EH (cell line): ENCODE measurements at regions not wholly inside any gene's neighbourhood (a gene's known extent, or its start where the extent isn't known, plus 50 kb on each side); places are given as distances from the start of the nearest gene placed in this dataset.
A peak's percentile ranks its signal among the peaks of the same experiment; 100 is the strongest.

Experiments
- DNase-seq: peaks from one replicate; pipeline ENCODE4 v3.0.0-alpha.2; 2015; ENCODE audit warnings: low read depth

DNA sequence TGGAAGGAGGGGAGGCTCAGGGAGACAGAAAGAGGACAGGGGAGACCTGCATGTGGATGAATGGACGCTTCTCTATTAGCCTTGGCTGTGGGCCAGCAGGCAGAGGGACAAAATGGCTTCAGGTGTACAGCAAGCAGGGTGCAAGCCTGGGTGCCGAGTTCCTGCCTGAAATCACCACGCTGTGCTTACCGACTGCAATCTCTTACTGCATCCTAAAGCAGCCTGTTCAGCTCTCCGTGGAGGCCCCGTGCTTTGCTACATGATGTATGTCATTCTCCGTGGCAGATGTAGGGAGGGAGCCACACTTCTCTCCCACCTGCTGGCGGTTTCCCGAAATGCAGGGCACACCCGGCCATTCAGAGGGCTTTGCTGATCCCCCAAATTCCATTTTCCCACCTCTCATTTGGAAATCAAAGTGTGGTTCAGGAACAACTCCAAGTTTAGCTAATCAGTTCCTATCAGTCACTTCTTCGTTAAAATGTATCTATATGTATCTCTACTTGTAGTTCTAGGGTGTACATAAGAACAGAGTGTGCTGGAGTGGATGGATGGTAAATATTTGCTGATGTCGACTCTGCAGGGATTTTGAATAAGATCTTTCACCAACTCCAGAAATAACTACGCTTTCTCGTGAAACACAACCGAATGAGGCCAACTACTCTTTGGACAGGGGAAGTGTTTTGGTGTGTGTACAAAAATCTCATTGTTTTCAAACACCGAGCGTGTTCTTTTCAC is 122.3 kb upstream of the BACE2 start:
- no peak for DNase-seq

DNA sequence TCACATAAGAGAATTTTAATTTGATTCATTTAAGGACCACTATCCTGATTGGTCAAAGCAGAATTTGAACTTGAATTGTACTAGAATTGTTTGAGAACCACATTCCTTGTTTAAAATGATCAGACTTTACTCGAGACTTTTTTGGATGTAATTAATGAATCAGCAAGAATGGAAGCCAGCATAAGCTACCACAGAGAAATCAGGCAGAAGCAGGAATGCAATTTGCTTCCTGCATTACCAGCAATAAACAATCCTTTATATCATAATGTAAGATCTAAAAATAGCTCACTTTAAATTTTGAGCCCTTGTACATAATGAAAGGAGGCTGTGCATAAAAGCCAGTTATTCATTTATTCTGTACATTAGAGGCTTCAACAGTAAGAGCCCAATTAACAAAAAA is 119.8 kb upstream of the BACE2 start:
- peak; percentile 55 for DNase-seq

DNA sequence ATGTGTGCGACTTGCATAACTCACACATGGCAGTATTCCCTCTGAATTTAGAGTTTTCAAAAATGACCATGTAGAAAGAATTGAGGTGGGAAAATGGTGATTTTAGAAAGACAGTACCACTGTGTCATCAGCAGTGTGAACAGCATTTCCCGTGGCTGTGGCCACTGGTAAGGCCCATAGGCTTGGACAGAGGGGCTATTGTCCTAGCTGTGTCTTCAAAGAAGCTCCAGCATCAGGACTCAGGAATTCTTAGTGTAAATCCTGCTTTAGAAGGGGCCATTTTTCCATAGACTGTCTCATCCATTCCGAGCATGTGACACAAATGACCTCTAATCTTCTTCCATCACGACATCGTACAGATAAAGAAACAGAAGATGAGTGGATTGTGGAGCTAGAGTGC is 119.3 kb upstream of the BACE2 start:
- DNase-seq = no peak

DNA sequence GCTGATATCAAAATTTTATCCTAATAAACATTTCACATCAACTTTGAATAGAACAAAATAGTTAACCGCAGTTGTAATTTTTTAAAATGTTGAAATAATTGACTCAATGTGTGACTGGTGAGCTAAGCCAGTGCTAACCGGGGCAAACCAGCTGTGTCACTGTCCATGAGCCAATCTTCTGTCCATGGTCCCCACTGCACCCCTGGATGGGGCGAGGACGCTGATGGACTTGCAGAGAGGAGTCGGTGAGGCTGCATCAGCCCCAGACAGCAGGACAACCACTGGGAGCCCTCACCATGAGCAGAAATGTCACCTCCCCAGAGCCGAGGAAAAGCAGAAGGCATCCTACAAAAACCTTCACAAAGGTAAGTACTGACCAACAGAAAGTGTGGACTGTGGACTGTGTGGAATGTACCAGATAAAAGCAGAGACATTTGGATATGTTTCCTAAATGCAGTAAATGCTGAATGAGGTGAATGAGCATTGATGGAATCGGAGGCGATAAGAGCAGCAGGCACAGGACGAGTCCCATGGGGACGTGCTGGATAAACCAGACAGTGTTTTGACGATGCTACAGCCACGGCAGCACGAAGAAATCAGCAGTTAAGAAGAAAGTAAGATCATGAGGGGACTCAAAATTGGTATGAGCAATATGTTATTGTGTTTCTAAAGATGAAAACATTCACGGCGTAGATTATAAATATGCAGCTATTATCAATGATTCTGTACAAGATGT is 115.0 kb upstream of the BACE2 start:
- DNase-seq = no peak

DNA sequence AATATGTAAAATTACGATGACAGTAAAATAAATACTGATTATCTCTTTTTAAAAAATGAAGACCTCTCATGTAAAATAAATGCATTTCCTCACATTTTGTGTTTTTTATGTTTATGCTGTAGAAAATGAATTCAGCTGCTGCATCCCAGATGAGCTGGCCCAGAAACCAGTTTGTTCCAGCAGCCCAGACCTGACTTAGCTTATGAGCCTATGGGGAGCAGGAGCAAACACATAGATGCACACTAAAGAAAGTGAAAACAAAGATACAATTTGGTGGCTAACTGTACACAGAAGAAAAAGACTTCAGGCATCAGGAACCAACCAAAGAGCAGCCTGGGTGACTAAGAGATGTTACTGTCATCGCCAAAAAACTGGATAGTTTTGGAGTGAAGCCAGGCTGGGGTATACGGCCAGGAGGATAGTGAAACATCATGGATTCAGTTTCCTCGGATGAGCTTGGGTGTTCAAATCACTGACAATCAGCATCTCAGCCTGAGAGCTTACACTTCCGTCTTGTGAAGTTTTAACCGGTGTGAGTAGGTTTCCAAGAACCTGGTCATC is 113.9 kb upstream of the BACE2 start:
- DNase-seq = peak; percentile 30

DNA sequence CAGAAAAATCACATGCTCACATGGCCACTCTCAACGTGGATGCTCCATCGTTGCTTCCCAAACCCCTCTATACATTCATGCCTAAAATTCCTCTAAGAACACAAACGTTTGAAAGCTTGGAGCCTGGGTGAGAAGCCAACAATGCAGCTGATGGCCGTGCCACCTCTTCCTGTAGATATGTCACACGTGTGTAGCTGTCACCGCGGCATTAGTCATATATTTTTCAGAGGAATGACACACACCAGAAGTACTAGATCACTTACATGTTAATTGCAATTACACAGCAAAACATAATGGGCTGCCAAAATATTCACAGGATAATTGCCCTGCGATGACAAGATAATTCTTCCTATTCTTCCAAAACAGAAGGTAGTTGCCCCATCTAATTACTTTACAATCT is 112.7 kb upstream of the BACE2 start:
- no peak for DNase-seq

DNA sequence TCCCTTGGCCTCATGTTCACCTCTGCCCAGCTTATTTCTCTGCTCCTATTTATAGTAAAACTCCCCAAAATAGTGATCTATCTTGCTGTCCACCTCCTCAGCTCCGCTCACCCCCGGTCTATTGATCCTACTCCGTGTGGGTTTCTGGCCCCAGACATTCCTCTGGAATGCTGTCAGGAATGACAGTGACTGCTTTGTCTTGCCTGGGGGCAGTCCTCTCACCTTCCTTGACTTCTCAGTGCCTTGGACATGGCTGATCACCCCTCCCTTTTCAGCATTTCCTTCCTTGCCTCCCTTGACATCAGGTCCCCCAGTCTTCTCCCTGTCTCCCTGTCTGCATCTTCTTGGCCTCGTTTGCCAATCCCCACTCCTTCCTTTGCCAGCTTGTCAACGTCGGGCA is 108.1 kb upstream of the BACE2 start:
- DNase-seq = peak; percentile 10

DNA sequence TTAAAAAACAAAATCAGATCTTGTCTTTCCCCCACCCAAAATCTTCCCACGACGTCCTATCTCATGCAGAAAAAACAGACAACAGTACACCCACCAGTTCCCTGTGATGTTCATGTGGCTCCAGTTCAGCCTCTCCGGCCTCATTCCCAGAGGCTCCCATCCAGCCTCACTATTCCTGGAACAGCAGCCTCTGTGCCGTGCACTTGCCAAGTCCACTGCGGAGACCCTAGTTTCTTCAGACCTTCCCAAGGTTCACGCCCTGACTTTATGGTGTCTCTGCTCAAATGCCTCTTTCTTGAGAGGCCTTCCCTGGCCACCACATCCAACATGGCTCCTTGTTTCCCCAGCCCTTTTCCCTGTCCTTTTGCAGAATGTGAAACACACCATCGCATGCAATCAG is 106.3 kb upstream of the BACE2 start:
- no peak for DNase-seq

DNA sequence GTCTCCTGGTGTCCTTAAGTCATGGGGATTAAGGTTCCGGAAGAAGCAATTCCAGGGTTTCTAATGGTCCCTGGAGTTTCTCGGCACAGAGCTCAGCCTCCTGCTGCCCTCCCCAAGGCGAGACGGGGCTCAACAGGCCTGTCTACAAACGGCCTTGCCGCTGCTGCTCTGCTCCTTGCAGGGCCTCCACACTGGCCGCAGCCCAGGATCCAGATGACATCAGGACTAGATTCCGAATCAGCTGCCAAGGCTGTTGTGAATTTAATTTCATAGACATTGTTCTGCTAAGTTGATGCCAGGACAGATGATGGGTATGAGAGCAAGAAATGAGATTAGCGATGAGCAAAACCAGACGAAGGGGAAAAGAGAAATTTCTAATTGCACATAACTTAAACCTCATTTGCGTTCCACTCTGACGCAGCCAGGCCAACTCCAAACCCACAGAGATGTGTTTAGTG is 103.6 kb upstream of the BACE2 start:
- DNase-seq = peak; percentile 19

DNA sequence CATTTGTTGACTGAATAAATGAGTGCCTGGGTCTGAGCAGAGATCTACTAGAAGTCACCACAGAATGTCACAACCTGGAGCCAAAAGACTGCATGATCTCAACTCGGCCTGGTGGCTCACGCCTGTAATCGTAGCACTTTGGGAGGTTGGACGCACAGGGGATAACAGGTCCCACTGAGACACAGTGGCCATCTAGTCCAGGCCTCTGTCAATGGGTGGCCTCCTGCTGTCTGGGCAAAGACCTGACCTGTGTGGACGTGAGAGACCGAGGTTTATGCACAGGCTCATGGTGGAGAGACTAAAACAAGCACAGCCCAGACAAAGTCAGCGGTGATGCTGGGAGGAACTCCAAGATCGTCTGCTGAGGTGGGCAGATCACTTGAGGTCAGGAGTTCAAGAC is 103.0 kb upstream of the BACE2 start:
- DNase-seq = no peak

DNA sequence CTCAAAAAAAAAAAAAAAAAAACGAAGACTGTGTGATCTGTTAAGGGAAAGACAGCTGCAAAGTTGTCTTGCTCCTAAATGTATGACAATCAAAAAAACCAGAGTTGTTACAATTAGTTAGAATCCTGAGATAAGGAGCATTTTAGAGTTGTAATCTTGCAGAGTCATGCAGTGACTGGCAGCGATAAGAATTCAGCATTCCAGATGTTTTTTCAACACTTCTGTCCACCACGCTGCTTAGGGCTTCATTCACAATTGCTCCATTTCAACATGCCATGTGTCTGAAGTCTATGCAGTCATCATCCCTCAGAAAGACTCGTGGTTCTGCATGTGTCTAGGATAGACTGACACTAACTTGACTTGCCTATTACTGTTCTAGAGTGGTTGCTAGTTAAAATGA is 102.4 kb upstream of the BACE2 start:
- peak; percentile 70 for DNase-seq

DNA sequence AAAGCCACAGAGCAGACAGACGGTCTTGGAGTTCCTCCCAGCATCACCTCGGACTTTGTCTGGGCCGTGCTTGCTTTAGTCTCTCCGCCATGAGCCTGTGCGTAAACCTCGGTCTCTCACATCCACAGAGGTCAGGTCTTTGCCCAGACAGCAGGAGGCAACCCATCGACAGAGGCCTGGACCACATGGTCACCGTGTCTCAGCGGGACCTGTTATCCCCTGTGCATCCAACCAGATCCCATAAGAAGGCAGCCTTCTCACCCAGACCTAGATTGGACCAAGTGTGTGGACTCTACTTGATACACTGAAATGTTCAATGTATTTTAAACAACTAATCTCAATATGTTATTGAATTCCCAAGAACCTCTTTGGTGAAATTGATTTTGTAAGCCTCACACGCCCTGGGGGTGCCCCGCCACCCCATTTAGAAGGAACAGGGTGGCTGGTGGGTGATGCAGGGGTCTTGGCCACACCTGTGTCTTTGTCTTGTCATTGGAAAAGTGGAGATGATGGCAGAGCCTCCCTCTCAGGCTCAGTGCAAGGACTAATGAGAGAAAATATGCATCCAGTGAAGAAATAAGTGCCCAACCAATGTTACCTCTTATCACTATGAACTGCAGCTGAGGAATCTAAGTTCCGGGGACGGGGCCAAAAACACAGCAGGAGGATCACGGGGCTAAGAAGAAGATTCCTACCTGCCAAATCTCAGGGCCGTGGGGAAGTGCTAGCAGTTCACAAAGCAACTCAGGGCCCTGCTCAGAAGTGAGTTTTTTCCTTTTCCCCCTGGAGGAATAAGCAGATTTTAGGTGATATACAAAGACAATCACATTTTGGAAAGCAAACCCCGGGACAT is 101.6 kb upstream of the BACE2 start:
- DNase-seq = no peak

DNA sequence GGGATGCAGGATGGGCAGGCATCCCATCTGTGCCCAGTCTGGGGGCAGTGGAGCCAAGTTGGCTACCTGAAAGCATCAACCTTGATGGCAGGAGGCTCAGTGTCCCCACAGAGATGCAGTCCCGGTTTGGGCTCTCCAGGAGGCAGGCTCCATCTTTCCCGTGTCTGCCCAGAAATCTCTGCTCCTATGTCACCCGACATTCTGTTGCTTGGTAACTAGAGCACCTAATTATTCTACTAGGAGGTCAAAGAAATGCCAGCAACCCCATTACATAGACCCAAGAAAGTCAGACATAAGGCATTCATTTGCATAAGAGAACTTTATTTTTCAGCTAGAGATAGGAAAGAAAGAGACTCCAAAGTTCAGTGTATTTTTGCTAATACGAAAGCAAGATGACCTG is 100.3 kb upstream of the BACE2 start:
- DNase-seq = no peak

DNA sequence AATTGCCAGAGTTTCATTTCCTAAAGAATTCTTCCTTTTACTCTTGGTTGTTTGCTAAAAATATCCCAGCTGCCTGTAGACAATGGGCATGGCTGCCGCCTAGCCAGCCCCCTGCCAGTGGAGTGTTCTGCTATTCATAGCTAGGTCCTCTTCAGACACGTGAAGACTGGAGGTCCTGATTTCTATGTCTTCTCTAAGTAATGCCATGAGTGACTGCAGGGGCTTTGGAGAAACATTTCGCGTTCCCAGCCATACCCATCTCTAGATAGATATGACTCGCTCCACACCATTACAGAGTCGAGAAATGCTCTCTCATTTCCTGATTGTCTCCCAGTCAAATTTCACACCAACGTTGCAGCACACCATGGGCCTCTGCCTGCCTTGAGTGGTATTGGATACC is 99.5 kb upstream of the BACE2 start:
- peak; percentile 37 for DNase-seq

DNA sequence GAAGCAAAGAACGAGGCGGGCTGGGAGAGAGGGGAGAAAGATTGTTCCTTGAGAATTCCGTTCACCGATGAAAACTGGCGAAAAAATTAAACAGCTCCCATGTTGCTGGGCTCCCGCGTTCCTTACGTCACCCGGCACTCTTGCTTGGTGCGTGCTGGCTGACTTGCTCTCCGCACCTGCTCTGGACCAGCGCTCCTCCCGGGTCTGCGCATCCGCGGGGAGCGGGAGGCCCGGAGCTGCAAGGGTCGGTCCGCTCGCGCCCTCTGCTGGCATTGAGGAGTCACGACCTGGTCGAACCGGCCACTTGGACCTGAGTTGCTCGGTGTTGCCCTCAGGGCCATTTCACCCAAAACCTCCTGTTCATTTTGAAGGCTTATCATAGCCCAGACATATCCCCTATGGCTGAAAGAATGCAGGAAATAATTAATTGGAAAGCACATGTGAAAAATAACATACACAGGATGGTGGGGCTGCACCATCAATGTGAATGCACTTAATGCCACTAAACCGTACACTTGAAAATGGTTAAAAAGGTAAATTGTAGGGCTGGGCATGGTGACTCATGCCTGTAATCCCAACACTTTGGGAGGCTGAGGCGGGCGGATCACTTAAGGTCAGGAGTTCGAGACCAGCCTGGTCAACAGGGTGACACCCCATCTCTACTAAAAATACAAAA is 98.9 kb upstream of the BACE2 start:
- DNase-seq = peak; percentile 54

DNA sequence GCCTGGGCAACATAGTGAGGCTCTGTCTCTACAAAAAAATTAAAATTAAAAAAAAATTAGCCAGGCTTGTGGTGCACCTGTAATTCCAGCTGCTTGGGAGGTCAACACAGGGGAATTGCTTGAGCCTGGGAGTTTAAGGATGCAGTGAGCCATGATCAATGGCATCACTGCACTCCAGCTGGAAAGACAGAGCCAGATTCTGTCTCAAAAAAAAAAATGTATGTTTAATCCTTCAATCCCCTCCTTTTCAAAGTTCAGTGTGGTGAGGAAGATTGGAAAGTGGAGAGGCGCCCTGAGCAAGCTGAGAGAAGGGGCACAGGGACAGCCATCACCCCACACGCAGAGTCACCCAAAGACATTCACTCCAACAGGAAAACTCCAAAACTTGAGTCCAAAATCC is 97.7 kb upstream of the BACE2 start:
- DNase-seq = no peak

DNA sequence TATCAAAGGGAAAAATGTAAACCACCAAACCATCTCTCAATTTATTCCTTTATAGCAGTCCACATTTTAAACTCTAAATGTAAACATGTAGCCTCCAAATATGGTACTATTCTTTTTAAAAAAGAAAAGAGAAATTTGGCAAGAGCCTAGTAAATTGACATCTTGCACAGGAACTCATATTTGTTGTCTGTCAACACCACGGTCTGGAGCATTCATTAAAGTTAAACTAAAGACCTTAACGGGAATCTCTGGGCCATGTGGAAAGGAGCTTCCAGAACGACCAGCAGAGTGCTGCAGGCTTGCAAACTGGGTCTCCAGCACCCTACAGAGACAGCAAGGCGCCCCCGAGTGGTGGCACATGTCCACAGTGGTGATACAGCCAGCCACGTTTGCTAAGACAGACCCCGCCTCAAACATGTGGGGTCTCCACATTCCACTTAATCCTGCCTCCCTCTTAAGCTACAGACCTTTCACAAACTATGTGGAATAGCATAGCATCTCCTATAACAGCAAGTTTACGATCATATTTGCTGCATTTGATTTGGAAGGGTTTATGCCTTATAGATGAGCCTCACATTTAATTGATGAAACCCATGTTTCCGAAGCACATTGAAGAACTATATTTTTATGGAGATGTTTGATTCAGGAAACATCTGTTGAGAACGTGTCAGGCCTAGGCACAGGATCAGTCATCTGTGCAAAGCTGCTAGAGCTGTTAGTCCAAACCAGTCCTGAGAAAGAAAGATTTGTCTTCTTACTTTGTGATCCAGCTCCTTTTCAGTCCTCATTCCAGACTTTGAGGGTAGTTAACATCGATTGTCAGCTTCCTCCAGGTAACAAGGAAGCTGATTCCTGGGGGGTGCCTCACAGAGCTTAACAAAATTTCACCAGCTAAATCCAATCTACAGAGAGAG is 96.4 kb upstream of the BACE2 start:
- no peak for DNase-seq

DNA sequence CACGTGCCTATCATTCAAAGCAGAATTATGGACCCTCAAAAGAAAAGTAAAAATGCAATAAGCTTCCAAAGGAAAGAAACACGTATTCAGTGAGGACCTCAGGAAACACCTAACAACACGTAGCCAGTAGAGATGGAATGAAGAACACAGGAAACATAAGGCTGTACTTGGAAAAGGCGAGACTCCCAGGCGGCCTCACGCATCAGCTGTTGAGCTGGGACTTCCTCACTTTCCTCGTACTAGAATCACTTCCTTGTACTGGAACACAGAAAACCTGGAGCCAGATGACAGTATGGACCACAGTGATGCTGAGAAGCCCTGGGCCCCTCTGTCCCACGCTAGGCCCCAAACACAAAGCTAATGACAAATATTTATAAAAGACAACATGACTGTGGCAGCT is 94.4 kb upstream of the BACE2 start:
- no peak for DNase-seq

DNA sequence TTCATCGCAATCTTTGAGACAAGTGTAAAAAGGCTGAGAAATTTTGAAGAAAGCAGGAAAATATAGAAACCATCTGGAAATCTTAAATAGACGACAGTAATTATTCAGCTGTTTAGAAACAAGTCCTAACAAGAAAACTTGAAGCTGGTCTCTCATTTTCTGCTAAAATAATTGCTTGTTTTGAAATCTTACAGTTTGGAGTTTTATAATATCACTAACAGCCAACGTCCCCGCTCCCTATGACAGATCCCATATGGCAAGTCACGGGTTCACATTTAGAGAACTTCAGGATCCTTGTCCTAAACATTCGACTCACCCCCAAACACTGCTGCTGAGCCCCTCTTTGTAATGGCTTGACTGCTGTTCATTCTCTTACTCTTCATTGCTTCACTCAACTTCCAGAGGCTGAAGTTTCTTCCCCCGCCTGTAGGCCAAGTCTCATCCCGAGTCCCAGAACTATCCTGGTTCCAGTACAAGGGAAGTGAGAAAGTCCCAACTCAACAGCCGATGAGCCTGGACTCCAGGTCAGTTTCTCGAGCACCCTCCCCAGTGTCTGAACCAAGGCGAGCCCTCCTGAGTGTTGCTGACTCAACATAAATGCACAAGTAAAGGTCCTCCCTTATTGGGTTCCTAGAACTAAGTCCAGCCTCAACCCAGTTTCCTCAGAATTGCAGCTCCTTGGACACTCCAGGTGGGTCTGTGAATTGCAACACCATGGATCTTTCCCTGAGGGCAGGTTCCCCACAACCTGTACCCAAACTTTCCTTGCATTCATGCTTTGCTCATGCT is 93.4 kb upstream of the BACE2 start:
- no peak for DNase-seq

DNA sequence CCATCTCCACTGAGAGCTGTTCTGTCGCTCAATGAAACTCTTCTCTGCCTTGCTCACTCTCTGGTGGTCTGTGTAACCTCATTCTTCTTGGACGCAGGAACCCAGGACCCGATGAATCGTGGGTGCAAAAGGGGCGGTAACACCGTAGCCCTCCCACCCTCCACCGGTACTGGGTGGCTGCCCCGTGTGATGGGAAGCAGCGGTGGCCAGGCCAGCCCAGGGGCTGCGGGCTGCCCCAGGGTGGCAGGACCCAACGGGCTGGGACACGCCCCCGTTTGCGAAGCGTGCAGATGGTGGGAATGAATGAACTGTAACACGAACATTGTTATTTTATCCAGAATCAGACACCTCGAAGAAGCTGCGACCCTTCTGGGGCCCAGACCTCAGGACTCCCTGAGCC is 92.3 kb upstream of the BACE2 start:
- no peak for DNase-seq
